Panc1 (cell line): ENCODE measurements at regions not wholly inside any gene's neighbourhood (a gene's known extent, or its start where the extent isn't known, plus 50 kb on each side); places are given as distances from the start of the nearest gene placed in this dataset.
"Not testable (repeated sequence)": the region's sequence is repeated elsewhere in the genome, so short reads cannot be mapped to it uniquely, and the experiment has no call there.

Experiments
- CTCF ChIP-seq: fragments of 450-650 bp; IDR thresholded peaks from 2 replicates; pipeline ENCODE4 v1.5.1; 2017; ENCODE audit warnings: mild to moderate bottlenecking
- POLR2AphosphoS5 ChIP-seq: IDR thresholded peaks from 2 replicates; pipeline ENCODE4 v1.6.1; 2012; ENCODE audit warnings: mild to moderate bottlenecking, low read depth, low read length, moderate library complexity
- REST ChIP-seq, 2 experiments: IDR thresholded peaks; 2 replicates each; pipeline ENCODE4 v1.6.1; 2011 to 2012; ENCODE audit warnings: low read depth in 2 of 2, control low read depth in 1 of 2, low read length in 1 of 2, mild to moderate bottlenecking in 1 of 2, moderate library complexity in 1 of 2; ENCODE audit not compliant: insufficient read depth in 1 of 2
- SIN3A ChIP-seq: IDR thresholded peaks from 2 replicates; pipeline ENCODE4 v1.6.1; 2012; ENCODE audit warnings: low read depth, mild to moderate bottlenecking, low read length, moderate library complexity, borderline replicate concordance; ENCODE audit not compliant: insufficient read depth
- TCF7L2 ChIP-seq: IDR thresholded peaks from 2 replicates; pipeline ENCODE4 v1.6.1; 2011; ENCODE audit warnings: mild to moderate bottlenecking, low read depth, low read length, inconsistent platforms

- not testable (repeated sequence) for TF ChIP-seq POLR2AphosphoS5; CTCF; REST (IDR thresholded peaks at IDR 0.05; ENCODE audit: insufficient read depth in 1 of 2, low read depth in 2 of 2, low read length in 1 of 2); SIN3A; TCF7L2
Measured at GRCh38 chr14:105686462-105687170, 160.2 kb downstream of the TMEM121 start.
